K562 (cell line): ENCODE measurements at regions not wholly inside any gene's neighbourhood (a gene's known extent, or its start where the extent isn't known, plus 50 kb on each side); places are given as distances from the start of the nearest gene placed in this dataset.

Experiments used
- ETS2 ChIP-seq: IDR thresholded peaks from 2 replicates; pipeline ENCODE4 v1.6.1; 2016; ENCODE audit warnings: borderline replicate concordance, missing genetic modification characterization, mild to moderate bottlenecking, moderate library complexity, missing compliant biosample characterization; ENCODE audit not compliant: poor library complexity, severe bottlenecking
- EZH2 ChIP-seq: IDR thresholded peaks from 2 replicates; pipeline ENCODE4 v1.6.1; 2012; ENCODE audit warnings: low read depth, mild to moderate bottlenecking, inconsistent platforms, low read length, borderline replicate concordance
- JUN ChIP-seq, 2 experiments: sonication (generic) in 1 of 2; formaldehyde crosslinking in 1 of 2; IDR thresholded peaks; 2 replicates each; pipeline versions ENCODE4 v1.6.1 to v1.8.0; 2012 to 2022; ENCODE audit warnings: borderline replicate concordance in 2 of 2, mild to moderate bottlenecking in 2 of 2, improper control_type of control experiment in 1 of 2, low read depth in 1 of 2, low read length in 1 of 2, missing genetic modification reagents in 1 of 2
- NR2C2 ChIP-seq, 2 experiments: fragments of 200-800 bp in 1 of 2; sonication (Bioruptor generic) in 1 of 2; sonication (generic) in 1 of 2; formaldehyde crosslinking in 1 of 2; IDR thresholded peaks; 2 replicates each; pipeline versions ENCODE4 v1.6.1 to v1.8.0; 2016 to 2022; ENCODE audit warnings: mild to moderate bottlenecking in 1 of 2, missing compliant biosample characterization in 1 of 2, missing genetic modification characterization in 1 of 2, missing genetic modification reagents in 1 of 2
- POLR2AphosphoS5 ChIP-seq: IDR thresholded peaks from 2 replicates; pipeline ENCODE4 v1.6.1; 2011; ENCODE audit warnings: mild to moderate bottlenecking, low read depth, low read length, moderate library complexity; ENCODE audit not compliant: control insufficient read depth, insufficient read depth
- TF ChIP-seq, protein P1 (sequence below), 3 experiments: IDR thresholded peaks in 2 of 3; conservative IDR thresholded peaks in 1 of 3; 2 replicates each; pipeline ENCODE4 v1.5.1; 2011 to 2012; ENCODE audit warnings: low read length in 3 of 3, mild to moderate bottlenecking in 3 of 3, control low read depth in 2 of 3, improper control_type of control experiment in 1 of 3, inconsistent platforms in 1 of 3, low read depth in 1 of 3, mixed read lengths in 1 of 3, moderate library complexity in 1 of 3; ENCODE audit not compliant: insufficient read depth in 2 of 3

DNA sequence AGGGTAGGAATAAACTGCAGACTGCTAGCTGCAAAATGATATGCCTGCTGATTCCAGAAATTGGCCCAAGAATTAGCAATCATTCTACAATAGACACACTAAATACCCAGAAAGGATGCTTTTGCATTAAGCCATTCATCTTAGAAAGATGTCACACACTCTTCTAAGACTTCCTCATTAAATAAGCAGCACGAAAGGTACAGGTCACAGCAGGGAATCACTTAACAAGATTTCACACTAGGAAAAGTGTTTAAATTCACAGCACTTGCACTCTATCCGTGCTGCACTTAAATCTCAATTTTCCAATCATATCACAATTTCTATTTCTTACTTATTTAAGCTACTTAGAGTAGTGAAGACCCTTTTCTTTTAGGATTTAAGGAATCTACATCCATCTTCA, 372.8 kb upstream of the CBLB start:
- TF ChIP-seq, protein P1, sequence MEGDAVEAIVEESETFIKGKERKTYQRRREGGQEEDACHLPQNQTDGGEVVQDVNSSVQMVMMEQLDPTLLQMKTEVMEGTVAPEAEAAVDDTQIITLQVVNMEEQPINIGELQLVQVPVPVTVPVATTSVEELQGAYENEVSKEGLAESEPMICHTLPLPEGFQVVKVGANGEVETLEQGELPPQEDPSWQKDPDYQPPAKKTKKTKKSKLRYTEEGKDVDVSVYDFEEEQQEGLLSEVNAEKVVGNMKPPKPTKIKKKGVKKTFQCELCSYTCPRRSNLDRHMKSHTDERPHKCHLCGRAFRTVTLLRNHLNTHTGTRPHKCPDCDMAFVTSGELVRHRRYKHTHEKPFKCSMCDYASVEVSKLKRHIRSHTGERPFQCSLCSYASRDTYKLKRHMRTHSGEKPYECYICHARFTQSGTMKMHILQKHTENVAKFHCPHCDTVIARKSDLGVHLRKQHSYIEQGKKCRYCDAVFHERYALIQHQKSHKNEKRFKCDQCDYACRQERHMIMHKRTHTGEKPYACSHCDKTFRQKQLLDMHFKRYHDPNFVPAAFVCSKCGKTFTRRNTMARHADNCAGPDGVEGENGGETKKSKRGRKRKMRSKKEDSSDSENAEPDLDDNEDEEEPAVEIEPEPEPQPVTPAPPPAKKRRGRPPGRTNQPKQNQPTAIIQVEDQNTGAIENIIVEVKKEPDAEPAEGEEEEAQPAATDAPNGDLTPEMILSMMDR (IDR thresholded peaks at IDR 0.05 in 2 of 3, conservative IDR thresholded peaks at IDR 0.05 in 1 of 3; ENCODE audit: insufficient read depth in 2 of 3, low read depth in 1 of 3, low read length in 3 of 3) = no peak
- TF ChIP-seq JUN (IDR thresholded peaks at IDR 0.05; ENCODE audit: borderline replicate concordance, low read depth, low read length) (no peak), JUN (CRISPR knock-in tag; IDR thresholded peaks at IDR 0.05; ENCODE audit: borderline replicate concordance) (no peak), EZH2 (no peak), POLR2AphosphoS5 (no peak), NR2C2 (CRISPR knock-in tag; IDR thresholded peaks at IDR 0.05) (no peak), NR2C2 (tag; IDR thresholded peaks at IDR 0.05) (no peak), ETS2 (tag) (no peak)
